ENCODE measurements at regions not wholly inside any gene's neighbourhood (a gene's known extent, or its start where the extent isn't known, plus 50 kb on each side); places are given as distances from the start of the nearest gene placed in this dataset.

- TF ChIP-seq, protein P1, sequence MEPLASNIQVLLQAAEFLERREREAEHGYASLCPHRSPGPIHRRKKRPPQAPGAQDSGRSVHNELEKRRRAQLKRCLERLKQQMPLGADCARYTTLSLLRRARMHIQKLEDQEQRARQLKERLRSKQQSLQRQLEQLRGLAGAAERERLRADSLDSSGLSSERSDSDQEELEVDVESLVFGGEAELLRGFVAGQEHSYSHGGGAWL (CRISPR knock-in tag; IDR thresholded peaks at IDR 0.05), result no peak
- TF ChIP-seq NFE2L1 (CRISPR knock-in tag; IDR thresholded peaks at IDR 0.05; ENCODE audit: borderline replicate concordance) (no peak), ZNF329 (CRISPR knock-in tag; IDR thresholded peaks at IDR 0.05; ENCODE audit: low read depth) (no peak), ZNF512B (CRISPR knock-in tag; IDR thresholded peaks at IDR 0.05; ENCODE audit: borderline replicate concordance) (no peak), HNRNPK (IDR thresholded peaks at IDR 0.05; ENCODE audit: low read depth, low read length, poor library complexity, severe bottlenecking) (no peak), ZFP37 (CRISPR knock-in tag; IDR thresholded peaks at IDR 0.05; ENCODE audit: borderline replicate concordance) (no peak), NAIF1 (CRISPR knock-in tag; IDR thresholded peaks at IDR 0.05; ENCODE audit: borderline replicate concordance) (no peak), ZNF460 (CRISPR knock-in tag; IDR thresholded peaks at IDR 0.05; ENCODE audit: borderline replicate concordance) (no peak), AGO2 (optimal IDR thresholded peaks at IDR 0.05; ENCODE audit: low read depth, low read length) (no peak), ETV5 (CRISPR knock-in tag; IDR thresholded peaks at IDR 0.05; ENCODE audit: borderline replicate concordance) (no peak; the same call in 1 of the 2 replicates), HNRNPH1 (optimal IDR thresholded peaks at IDR 0.05; ENCODE audit: low read depth, low read length) (no peak), ZNF256 (CRISPR knock-in tag; conservative IDR thresholded peaks at IDR 0.05) (no peak), ZNF841 (CRISPR knock-in tag; IDR thresholded peaks at IDR 0.05; ENCODE audit: borderline replicate concordance) (no peak), NFAT5 (CRISPR knock-in tag; IDR thresholded peaks at IDR 0.05) (no peak), HDAC1 (CRISPR knock-in tag; IDR thresholded peaks at IDR 0.05) (peak; percentile 77), SRSF1 (optimal IDR thresholded peaks at IDR 0.05; ENCODE audit: low read depth, low read length) (no peak)
- TF ChIP-seq, protein P2, sequence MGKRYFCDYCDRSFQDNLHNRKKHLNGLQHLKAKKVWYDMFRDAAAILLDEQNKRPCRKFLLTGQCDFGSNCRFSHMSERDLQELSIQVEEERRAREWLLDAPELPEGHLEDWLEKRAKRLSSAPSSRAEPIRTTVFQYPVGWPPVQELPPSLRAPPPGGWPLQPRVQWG (CRISPR knock-in tag; IDR thresholded peaks at IDR 0.05; ENCODE audit: borderline replicate concordance, low read depth), result no peak
- TF ChIP-seq, protein P3, sequence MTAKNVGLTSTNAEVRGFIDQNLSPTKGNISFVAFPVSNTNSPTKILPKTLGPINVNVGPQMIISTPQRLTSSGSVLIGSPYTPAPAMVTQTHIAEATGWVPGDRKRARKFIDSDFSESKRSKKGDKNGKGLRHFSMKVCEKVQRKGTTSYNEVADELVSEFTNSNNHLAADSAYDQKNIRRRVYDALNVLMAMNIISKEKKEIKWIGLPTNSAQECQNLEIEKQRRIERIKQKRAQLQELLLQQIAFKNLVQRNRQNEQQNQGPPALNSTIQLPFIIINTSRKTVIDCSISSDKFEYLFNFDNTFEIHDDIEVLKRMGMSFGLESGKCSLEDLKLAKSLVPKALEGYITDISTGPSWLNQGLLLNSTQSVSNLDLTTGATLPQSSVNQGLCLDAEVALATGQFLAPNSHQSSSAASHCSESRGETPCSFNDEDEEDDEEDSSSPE (CRISPR knock-in tag; IDR thresholded peaks at IDR 0.05), result no peak
These were observed 60.4 kb upstream of the COPS8 start (continued) for GRCh38 chr2:237025090-237025865.

All from HepG2 (cell line).